AG08396 (cell line): ENCODE measurements at regions not wholly inside any gene's neighbourhood (a gene's known extent, or its start where the extent isn't known, plus 50 kb on each side); places are given as distances from the start of the nearest gene placed in this dataset.
A peak's percentile ranks its signal among the peaks of the same experiment; 100 is the strongest.
"Not testable (repeated sequence)": the region's sequence is repeated elsewhere in the genome, so short reads cannot be mapped to it uniquely, and the experiment has no call there.

Experiments
- DNase-seq: peaks from one replicate; pipeline ENCODE4 v3.0.0; 2012; ENCODE audit warnings: low spot score, mixed read lengths

DNA sequence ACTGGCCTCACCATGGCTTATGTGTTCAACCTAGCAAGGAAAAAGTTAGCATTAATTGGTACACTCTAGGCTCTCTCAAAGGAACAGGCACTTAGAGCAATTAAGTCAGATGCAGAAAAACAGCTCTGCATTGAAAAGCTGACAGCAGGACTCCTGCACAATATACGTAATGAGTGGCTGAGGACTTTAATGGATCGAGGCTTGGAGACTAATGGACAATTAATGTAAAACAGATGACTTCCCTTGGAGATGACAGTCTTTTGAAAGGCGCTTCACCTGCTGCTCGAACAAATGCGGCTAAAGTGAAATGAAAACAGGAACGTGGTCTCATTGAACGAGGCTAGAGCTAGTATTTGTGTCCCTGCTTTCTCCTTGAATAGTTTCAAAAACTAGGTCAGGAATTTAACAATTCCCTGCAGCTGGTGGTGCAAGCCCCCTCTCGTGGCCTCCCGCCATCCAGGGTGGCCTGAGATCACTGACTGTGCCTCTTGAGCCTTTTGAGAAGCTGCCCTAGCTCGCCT, 137.1 kb downstream of the ELOVL4 start:
- no peak for DNase-seq

DNA sequence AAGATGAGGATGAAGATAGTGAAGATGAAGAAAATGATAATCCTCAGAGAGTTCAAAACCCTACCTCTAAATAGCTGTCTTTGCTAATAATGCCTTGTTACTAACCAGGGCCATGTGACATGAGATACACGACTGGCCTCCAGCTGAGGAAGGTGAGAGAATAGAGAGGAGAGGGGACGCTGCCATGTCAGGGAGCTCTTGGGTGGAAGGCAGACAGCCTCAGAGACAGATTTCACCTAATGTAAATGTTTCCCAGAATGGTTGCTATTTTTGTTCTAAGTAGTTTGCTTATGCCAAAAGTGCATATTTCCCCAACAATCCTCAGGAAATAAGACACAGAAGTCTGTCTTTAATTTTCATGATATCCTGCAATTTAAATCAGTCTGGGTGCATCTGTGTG, 138.4 kb downstream of the ELOVL4 start:
- DNase-seq = no peak

- not testable (repeated sequence) for DNase-seq
These were observed 140.7 kb downstream of the ELOVL4 start for GRCh38 chr6:79806661-79807060.

- DNase-seq = no peak
These were observed 142.6 kb downstream of the ELOVL4 start for GRCh38 chr6:79804732-79805131.

DNA sequence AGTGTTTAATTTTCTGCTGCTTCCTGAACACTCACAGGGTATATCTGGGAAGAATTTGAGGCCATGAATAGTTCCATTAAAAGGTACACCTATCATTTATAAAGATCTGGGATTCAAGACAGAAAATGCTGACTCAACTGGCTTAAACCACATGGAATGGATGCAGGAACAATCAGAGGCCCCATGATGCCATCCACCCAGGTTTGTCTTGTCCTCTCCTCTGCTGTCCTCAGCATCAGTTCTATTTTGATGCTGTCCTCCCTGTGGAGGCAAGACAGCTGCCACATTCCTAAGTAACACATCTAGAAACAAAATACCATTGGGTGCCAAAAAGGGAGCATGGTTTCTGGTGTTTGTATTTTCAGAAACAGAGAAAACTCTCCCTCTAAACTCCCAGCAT, 143.4 kb downstream of the ELOVL4 start:
- DNase-seq = no peak

DNA sequence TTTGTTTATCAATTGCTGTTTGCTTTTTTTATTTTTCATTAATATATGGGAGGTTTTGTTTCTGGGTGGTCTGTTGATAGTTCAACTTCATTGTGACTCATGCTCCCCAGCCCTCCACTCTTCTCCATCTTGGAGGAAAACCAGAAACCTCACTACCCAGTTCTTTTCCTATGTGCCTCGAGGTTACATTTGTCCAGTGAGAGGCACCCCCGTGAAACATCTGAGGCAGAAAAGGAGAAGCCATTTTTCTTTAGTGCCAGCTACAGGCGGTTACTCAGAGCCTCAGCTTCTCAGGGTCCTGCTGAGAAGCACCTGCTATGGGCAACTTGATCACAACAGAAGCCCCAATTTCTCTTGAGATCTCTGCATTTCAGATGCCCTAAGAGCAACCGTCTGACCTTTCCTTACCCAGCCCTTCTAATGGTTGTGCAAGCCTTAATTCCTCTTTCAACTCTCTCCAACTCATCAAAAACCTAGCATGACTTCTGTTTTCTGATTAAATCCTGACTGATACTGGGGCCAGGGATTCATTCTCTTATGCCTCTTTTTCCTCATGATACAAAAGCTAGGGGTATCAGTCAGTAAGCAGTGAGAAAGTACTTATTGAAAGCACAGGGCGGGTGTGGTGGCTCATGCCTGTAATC, 144.6 kb downstream of the ELOVL4 start:
- DNase-seq = no peak

DNA sequence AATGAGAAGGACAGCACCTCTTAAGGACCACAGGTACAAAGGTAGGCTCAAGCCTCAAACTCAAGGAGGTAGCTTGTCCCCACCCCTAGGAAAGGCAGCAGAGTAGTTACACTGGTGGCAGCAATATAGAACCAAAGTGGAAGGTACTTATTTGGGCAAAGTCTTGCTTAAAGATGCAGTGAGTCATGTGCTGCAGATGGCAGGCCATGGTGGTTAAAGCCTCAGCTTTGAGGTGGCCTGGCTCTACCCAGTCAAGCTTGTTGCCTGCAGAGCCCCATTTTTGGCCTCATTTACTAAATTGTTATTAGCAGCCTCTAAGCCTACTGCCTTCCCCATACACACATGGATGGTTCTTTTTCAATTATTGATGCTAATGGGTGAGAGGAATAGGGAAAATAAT, 146.0 kb downstream of the ELOVL4 start:
- DNase-seq = no peak

GRCh38 chr6:79798841-79799240, 148.5 kb downstream of the ELOVL4 start:
- no peak for DNase-seq

DNA sequence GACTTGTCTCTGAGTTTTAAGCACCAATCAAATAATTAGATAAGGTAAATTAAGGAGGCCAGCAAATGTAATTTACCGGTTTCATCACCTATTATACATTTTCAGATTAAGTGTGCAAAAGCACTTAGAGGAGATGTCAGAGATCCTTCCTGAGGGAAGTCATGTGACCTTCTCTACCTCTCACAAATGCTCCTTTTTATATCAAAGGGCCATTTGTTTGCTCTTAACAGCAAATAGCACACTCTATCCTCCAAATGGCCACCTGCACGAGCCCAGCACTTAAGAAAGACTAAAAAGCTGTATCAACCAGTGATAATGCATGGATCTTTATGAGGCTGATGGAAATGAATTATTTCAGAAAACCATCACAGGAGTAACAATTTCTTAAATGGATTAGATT, 149.4 kb downstream of the ELOVL4 start:
- no peak for DNase-seq

GRCh38 chr6:79797163-79797764, 150.1 kb downstream of the ELOVL4 start:
- DNase-seq = no peak

GRCh38 chr6:79796197-79796596, 151.2 kb downstream of the ELOVL4 start:
- no peak for DNase-seq

DNA sequence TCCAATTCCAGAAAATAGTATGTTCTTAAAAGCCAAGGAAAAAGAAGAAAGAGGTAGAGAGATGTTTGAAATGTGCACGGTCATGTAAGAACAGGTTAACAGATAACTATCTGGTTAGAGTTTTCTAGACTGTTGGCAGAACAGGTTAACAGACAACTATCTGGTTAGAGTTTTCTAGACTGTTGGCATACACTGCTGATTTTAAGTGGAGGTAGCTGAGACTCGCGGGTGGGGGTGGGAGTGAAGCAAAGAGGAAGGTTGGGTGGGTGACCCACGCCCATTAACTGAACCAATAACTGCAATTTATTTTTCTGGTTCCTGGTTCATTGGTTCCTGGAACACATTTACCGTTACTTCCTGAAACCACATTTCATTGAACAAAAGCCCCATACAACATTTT, 157.5 kb downstream of the ELOVL4 start:
- no peak for DNase-seq

- DNase-seq = no peak
These were observed 157.6 kb downstream of the SH3BGRL2 start for GRCh38 chr6:79788756-79789155.

DNA sequence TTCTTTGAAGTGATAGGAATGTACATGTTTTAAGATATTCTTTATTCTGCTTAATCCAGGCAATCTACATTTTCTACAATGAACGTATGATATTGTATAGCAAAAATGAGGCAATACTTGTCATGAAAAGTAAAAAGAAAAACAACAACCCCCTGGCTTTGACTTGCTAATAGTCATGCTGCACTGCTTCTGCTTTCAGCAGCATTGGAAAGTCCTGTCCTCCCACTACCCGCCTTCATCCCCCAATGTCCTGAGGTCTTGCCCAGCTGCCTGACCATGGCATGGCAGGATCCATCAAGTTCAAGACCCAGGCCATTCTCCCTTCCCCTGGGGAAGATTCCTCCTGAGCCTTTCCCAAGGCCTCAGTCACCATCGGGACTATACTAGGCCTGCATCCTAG, 156.5 kb downstream of the SH3BGRL2 start:
- no peak for DNase-seq

DNA sequence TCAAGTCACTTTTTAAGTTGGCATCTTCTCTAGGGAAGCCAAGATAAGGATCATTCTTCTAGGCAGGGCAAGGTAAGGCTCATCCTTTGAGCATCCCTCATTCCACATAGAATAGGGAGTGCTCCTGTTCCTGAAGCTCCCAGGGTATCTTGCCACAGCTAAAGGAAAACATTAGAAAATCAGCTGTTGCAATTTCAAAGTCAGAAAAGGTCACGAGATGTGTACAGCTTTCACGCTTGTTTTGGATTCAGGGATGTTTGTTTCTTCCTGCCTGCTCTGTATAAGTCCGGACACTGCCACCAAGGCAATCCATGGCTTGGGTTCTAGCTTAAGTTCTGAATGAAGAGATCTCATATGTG, 153.2 kb downstream of the SH3BGRL2 start:
- DNase-seq = no peak

DNA sequence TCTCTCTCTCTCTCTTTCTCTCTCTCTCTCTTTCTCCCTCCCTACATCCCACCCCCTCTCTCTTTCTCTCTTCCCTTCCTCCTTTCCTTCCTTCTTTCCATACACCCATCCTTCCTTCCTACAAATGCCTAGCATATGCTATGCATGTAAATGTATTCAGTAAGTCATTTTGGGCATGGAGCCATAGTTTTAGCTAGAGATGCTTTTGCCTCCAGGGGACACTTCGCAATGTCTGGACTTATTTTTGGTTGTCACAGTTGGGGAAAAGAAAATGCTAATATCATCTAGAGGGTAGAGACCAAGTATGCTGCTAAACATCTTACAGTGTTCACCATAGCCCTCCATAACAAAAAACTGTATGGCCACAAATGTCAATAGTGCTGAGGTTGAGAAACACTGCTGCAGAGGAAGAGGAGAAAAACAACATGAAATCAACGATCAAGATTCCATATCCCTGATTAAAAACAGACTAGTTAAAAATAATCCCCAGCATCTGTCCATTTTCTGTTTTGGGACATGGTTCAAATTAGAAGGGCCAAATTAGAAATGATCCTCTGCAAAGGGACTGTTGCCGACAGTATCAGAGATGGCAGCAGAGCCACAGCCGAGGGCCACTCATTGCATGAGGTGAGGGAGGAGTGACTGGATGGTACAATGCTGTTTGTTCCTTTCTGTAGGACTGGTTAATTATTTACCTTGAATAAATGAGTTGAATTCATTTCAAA, 152.7 kb downstream of the SH3BGRL2 start:
- no peak for DNase-seq

DNA sequence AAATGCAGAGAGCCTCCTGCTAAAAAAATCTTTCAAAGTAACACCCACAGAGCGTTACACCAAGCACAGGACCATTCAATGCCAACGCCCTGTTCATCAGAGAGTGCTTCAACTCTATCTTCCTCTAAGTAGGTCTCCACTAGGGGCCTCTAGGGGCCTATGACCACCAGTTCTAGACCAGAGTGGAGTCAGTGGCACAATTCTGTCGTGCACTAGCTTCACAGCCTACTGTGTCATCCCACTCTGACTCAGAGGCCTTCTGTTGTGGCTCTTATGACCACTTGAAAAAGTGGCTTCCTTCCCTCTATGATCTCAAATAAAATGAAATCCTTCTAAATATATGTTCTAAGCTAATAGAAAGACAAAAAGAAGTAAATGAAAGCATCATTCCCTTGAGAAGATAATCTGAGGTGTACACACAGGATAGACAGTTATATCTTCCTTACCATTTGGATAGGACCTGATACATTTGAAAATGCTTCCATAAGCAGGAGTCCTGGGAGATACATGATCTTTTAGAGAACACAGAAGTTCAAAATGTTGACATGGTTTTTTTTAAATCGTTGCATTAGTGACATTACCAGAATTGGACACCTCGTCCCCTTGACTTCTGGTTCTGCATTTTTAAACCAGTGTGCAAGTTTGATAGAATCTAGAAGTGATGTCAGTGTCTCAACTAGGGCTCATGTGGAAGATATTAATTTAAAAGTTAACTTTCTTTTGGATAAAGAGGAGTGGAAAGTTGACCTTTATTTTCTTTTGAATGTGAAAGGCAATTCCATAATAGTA, 151.9 kb downstream of the SH3BGRL2 start:
- DNase-seq = no peak

- DNase-seq = no peak
These were observed 150.8 kb downstream of the SH3BGRL2 start for GRCh38 chr6:79781916-79782315.

GRCh38 chr6:79780881-79781280, 149.8 kb downstream of the SH3BGRL2 start:
- DNase-seq = no peak

DNA sequence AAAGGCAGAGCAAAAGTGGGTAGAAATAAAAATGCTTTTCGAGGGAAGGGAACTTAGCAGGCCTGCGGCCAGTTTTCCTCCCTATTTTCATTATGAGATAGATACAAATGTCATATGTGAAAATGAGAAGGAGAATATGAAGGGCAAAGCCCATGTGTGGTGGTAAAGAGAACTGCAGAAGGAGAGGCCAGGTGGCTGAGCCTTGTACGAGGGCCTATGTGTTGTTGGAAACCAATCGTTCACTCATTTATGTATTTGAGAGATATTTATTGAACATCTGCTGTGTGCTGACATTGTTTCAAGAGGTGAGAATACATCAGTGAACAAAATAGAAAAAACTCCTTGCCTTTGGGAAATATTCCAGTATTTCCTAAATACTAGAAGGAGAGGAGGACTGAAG, 147.7 kb downstream of the SH3BGRL2 start:
- no peak for DNase-seq

DNA sequence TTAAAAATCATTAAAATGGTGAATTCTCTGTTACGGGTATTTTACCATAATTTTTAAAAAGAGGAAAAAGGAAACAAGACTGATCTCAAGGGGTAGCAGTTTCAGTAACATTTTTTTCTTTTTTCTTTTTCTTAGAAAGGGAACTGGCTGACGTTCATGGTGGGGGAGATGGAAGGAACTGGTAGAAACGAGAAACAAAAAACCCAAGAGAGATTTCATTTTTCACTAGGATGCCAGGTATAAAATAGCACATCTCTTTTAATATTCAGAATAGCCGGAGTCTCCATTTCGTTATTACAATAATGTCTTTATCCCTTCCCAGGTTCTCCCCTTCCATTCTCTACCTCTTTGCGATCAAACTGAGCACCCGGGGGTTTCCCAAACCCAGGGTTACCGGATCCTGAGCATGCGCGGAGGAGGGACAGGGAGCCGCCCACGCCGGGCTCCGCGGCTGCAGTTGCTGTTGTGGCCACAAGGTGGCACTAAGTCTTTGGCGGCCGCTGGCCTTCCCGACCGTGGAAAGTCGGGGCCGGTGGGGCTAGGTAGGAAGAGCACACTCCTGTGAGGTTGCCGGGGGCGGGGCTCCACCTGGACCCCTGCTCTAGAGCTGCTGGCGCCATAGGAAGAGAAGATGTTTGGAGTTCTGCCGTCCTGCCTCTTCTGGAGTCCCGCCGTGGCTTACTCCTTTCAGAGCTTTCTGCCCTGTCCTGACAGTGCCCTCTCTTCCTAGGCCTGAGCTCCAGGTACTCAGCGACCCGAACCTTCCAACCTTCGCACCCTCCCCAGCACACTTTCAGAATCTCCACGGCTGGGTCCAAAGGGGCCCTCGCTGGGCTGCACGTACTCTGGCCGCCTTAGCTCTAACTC, 146.8 kb downstream of the SH3BGRL2 start:
- peak; percentile 96 for DNase-seq

GRCh38 chr6:79776076-79776475, 144.9 kb downstream of the SH3BGRL2 start:
- no peak for DNase-seq
